Heart left ventricle (tissue), 16 donors: ENCODE measurements at regions not wholly inside any gene's neighbourhood (a gene's known extent, or its start where the extent isn't known, plus 50 kb on each side); places are given as distances from the start of the nearest gene placed in this dataset.
"Not testable (repeated sequence)": the region's sequence is repeated elsewhere in the genome, so short reads cannot be mapped to it uniquely, and the experiment has no call there.

Experiments
- ATAC-seq, 4 donors: fragments of 200-7000 bp; cut with Tn5 transposase; one replicate each; pipeline ENCODE4 v1.9.1; 2020 to 2022; ENCODE audit warnings: moderate library complexity in 4 of 4, mild to moderate bottlenecking in 3 of 4, moderate number of reproducible peaks in 1 of 4
- DNase-seq, 5 donors: peaks; one replicate each; pipeline ENCODE4 v3.0.0-alpha.2; 2020
- H3K27ac ChIP-seq, 12 donors: fragments of 200-600 bp; sonication (generic) in 4 of 12; one replicate each; pipeline versions ENCODE4 v1.5.0 to v1.8.0; 2016 to 2022; ENCODE audit warnings: mild to moderate bottlenecking in 2 of 12
- H3K27me3 ChIP-seq, 9 donors: fragments of 200-600 bp; sonication (generic) in 2 of 9; one replicate each; pipeline versions ENCODE4 v1.5.1 to v1.8.0; 2016 to 2022; ENCODE audit warnings: mild to moderate bottlenecking in 3 of 9
- H3K36me3 ChIP-seq, 9 donors: fragments of 200-600 bp; sonication (generic) in 2 of 9; one replicate each; pipeline versions ENCODE4 v1.5.0 to v1.8.0; 2018 to 2022; ENCODE audit warnings: mild to moderate bottlenecking in 2 of 9
- H3K4me1 ChIP-seq, 12 donors: fragments of 200-600 bp; sonication (generic) in 4 of 12; one replicate each; pipeline versions ENCODE4 v1.5.0 to v1.8.0; 2016 to 2022; ENCODE audit warnings: mild to moderate bottlenecking in 3 of 12
- H3K4me3 ChIP-seq, 12 donors: fragments of 200-600 bp; sonication (generic) in 4 of 12; one replicate each; pipeline versions ENCODE4 v1.5.0 to v1.8.0; 2017 to 2022; ENCODE audit warnings: mild to moderate bottlenecking in 9 of 12, moderate library complexity in 4 of 12
- H3K9me3 ChIP-seq, 12 donors: fragments of 200-600 bp; sonication (generic) in 4 of 12; one replicate each; pipeline versions ENCODE4 v1.5.0 to v1.8.0; 2016 to 2022; ENCODE audit warnings: mild to moderate bottlenecking in 1 of 12
- POLR2A ChIP-seq, 2 donors: fragments of 450-650 bp; IDR thresholded peaks; one replicate each; pipeline ENCODE4 v1.6.1; 2017; ENCODE audit warnings: antibody characterized with exemption in 2 of 2, mild to moderate bottlenecking in 2 of 2, moderate library complexity in 2 of 2
- WGBS, 4 donors: extraction: QIAGEN DNeasy Blood & Tissue Kit in 2 of 4; methylation state at CpG; one replicate each; pipeline versions ENCODE4 v1.1.5 to v1.1.7; 2013 to 2018; 5-methylcytosine and 5-hydroxymethylcytosine counted together
- intact Hi-C, 10 donors: fragments of 100-400 bp; cut with DNase I; formaldehyde crosslinking; loops; one replicate each; pipeline versions ENCODE4 v1.11.1 to v1.14.2; 2022
- TF ChIP-seq, protein P1 (sequence below), 12 donors: fragments of 200-600 bp; sonication (generic) in 4 of 12; IDR thresholded peaks; one replicate each; pipeline versions ENCODE4 v1.5.0 to v1.8.0; 2018 to 2022; ENCODE audit warnings: antibody characterized with exemption in 12 of 12, mild to moderate bottlenecking in 5 of 12
- donor health status: ischemic (EF 13 %, LVEDD 7.1; RV severe dilation, severe dysfunction).
- donor health status: healthy with polysubstance abuse.
- donor health status: DM: no; HTN: yes; CAD: no.
- donor health status: DM: no; HTN: no; CAD: no.
- donor health status: ischemic (EF 25% LVEDD 6.9; RV normal size, moderate dysfunction).
- donor health status: ischemic (EF 25% LVEDD 5.7; RV mildly dilated, moderate dysfunction).
- donor health status: healthy.
- donor health status: DM: yes; HTN: yes; CAD: no.
- donor health status: ischemic (EF 35%, LVEDD 5.7; RV mildly dilated, moderate dysfunction).
- donor health status: nonischemic (EF 11% LVEDD 7.7; RV severe dilation, severe dysfunction).
- donor health status: DM: yes; HTN: yes; CAD: no.
- donor health status: PGD.
- donor health status: ischemic (EF 29% LVEDD 5.4; RV normal size, mild dysfunction).
- donor health status: nonischemic (EF 23%, LVEDD 6.1; RV moderate dilation, normal function).

DNA sequence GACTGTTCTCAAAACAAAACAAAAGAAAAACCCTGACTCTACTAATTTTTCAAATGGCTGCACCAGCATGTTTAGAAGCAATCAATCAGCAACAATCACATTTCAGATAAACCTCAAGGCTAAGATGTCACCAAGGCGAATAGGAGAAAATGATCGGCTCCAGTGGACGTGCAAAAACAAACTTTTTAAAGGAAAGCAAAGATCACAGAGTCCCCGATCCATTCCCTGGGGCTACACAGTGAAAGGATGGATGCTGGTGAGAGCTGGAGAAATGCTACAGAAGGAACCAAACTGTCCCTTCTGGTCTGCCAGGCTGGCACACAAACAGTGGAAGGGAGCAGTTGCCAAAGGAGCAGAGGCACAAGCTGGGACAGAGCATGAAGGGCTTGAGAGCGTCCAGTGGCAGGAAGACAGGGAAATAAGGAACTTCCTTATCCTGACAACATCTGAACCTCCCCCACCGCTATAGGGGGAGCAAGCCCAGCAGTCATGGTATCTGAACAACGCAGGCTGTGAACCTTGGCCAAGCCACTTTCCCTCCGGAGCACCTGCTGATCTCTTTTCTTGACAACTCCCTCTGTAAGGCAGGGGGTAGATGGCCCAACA is 73.7 kb upstream of the HIVEP1 start:
- Histone ChIP-seq H3K4me3 (no peak overlapping the region), H3K27ac (no peak overlapping the region), H3K9me3 (no peaks in the 10 kb centered on the region), H3K36me3 (no peaks in the 10 kb centered on the region), H3K27me3 (no peaks in the 10 kb centered on the region), H3K4me1 (peaks cover 0 to 5% (median 0%) of the 10 kb centered on the region in 12 donors)
- intact Hi-C loops, result no loop called here
- peak in 1 of 4 donors; percentile 11 for ATAC-seq
- DNase-seq, result no peak
- TF ChIP-seq, protein P1, sequence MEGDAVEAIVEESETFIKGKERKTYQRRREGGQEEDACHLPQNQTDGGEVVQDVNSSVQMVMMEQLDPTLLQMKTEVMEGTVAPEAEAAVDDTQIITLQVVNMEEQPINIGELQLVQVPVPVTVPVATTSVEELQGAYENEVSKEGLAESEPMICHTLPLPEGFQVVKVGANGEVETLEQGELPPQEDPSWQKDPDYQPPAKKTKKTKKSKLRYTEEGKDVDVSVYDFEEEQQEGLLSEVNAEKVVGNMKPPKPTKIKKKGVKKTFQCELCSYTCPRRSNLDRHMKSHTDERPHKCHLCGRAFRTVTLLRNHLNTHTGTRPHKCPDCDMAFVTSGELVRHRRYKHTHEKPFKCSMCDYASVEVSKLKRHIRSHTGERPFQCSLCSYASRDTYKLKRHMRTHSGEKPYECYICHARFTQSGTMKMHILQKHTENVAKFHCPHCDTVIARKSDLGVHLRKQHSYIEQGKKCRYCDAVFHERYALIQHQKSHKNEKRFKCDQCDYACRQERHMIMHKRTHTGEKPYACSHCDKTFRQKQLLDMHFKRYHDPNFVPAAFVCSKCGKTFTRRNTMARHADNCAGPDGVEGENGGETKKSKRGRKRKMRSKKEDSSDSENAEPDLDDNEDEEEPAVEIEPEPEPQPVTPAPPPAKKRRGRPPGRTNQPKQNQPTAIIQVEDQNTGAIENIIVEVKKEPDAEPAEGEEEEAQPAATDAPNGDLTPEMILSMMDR (IDR thresholded peaks at IDR 0.05), result no peak
- TF ChIP-seq POLR2A (IDR thresholded peaks at IDR 0.05), result no peak
- 47 to 56% (median 50%) methylated on average over 8 of the region's 8 CpGs for WGBS, 4 donors

DNA sequence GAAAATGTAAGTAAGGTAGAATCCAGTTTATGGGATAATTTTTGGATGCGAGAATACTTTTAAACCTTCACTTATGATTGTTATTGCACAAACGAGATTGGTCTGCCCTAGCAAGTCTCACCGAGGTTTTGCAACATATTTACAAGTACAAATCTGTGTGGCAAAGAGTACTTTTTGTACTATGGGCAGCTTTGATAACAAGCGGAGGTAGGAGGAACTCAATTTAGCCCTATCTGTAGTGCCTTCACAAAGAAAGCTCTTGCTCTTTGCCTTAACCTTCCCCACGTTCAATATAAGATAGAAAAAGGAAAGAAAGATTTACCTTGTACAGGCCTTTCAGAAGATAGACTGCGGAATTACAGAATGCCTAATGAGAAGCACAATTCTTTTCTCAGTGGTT is 77.5 kb upstream of the HIVEP1 start:
- no peak for DNase-seq
- ATAC-seq, result no peak
- Histone ChIP-seq H3K9me3 (no peaks in the 10 kb centered on the region), H3K36me3 (no peaks in the 10 kb centered on the region), H3K4me3 (no peak overlapping the region), H3K4me1 (peaks cover 0 to 5% (median 0%) of the 10 kb centered on the region in 12 donors), H3K27ac (no peak overlapping the region), H3K27me3 (no peaks in the 10 kb centered on the region)
- WGBS, 4 donors, result 87 to 92% (median 89%) methylated on average over 6 of the region's 6 CpGs
- intact Hi-C loops, result no loop called here
- no peak for TF ChIP-seq POLR2A (IDR thresholded peaks at IDR 0.05)
- TF ChIP-seq, protein P1 (IDR thresholded peaks at IDR 0.05), result no peak

DNA sequence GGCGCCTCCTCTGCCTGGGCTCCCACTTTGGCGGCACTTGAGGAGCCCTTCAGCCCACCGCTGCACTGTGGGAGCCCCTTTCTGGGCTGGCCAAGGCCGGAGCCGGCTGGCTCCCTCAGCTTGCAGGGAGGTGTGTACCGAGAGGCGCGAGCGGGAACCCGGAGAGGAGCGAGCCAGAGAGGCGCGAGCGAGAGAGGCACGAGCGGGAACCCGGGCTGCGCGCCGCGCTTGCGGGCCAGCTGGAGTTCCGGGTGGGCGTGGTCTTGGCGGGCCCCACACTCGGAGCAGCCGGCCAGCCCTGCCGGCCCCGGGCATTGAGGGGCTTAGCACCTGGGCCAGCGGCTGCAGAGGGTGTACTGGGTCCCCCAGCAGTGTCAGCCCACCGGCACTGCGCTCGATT is 79.2 kb upstream of the HIVEP1 start:
- intact Hi-C loops, DNase-seq, H3K4me1 ChIP-seq, H3K4me3 ChIP-seq, H3K27me3 ChIP-seq, H3K27ac ChIP-seq, H3K36me3 ChIP-seq, ATAC-seq, H3K9me3 ChIP-seq: not testable (repeated sequence)
- WGBS, 4 donors, result 92 to 95% (median 93%) methylated on average over 29 to 33 of the region's 33 CpGs

DNA sequence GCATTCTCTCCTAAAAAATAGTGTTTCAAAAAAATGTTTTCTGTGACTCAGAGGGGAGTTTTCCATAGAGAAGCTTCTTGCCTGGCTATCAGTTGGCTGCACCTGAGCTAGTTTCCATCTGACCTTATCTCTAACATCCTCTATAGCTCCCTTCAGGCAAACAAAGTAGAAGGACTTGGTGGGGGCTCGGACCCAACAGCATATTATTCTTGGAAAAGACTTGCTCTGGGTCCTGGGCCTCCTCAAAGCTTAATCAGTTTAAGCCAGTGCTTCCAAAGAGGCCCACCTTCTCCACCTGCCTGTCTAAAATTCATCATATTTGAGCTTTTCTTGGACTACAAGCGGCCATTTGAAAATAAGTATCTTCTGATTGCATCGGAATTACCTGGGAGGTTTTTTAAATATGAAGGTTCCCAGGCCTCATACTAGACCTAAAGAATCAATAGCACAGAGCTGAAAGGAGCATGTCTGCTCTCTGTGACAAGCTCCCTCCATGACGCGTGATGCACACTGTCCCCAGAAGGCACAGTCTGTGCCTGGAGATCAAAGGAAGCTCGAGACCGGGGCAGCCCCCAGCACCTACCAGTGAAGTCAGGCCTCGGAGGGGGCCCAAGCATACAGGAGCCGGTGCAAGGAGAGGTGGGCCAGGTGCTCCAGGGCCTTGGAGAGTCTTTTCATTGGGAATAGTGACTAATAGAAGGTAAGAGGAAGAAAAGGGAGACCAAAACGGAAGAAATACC is 80.6 kb upstream of the HIVEP1 start:
- H3K27ac ChIP-seq, result no peak overlapping the region
- WGBS, 4 donors, result 93 to 97% (median 96%) methylated on average over 10 of the region's 10 CpGs
- H3K4me1 ChIP-seq, result no peaks in the 10 kb centered on the region
- intact Hi-C loops, result no loop called here
- ATAC-seq (no peak), DNase-seq (no peak)
- no peak overlapping the region for H3K4me3 ChIP-seq
- H3K36me3 ChIP-seq, result no peaks in the 10 kb centered on the region
- no peak for TF ChIP-seq POLR2A (IDR thresholded peaks at IDR 0.05)
- TF ChIP-seq, protein P1 (IDR thresholded peaks at IDR 0.05), result no peak
- H3K9me3 ChIP-seq, result no peaks in the 10 kb centered on the region
- no peaks in the 10 kb centered on the region for H3K27me3 ChIP-seq

DNA sequence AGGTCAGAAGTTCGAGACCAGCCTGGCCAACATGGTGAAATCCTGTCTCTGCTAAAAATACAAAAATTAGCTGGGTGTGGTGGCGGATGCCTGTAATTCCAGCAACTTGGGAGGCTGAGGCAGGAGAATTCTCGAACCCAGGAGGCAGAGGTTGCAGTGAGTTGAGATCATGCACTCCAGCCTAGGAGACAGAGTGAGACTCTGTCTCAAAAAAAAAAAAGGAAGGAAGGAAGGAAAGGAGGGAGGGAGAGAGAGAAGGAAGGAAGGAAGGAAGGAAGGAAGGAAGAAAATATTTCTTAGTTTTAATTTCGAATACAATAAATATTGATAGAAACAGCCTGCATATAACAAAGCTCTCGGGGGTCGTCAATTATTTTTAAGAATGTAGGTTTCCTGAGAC is 81.3 kb upstream of the HIVEP1 start:
- 84 to 89% (median 88%) methylated on average over 6 of the region's 6 CpGs for WGBS, 4 donors

More for the DNA sequence above, 81.3 kb upstream of the HIVEP1 start:
- ATAC-seq, H3K4me3 ChIP-seq, intact Hi-C loops, H3K4me1 ChIP-seq, H3K27me3 ChIP-seq, DNase-seq, H3K27ac ChIP-seq, H3K36me3 ChIP-seq, H3K9me3 ChIP-seq: not testable (repeated sequence)
